HEK293 (cell line): ENCODE measurements at regions not wholly inside any gene's neighbourhood (a gene's known extent, or its start where the extent isn't known, plus 50 kb on each side); places are given as distances from the start of the nearest gene placed in this dataset.

Experiments used
- CTCF ChIA-PET: fragments of 350-600 bp; formaldehyde crosslinking; extraction: SDS; loops from one replicate; lab custom pipeline; 2021; ENCODE audit warnings: antibody characterized with exemption; lab: Yijun Ruan, JAX
- POLR2A ChIA-PET: fragments of 300-600 bp; formaldehyde crosslinking; extraction: SDS; loops from one replicate; lab custom pipeline; 2020; ENCODE audit warnings: antibody characterized with exemption, inconsistent platforms; lab: Yijun Ruan, JAX
- H3K27ac ChIP-seq: fragments of 200-500 bp; sonication (Bioruptor generic); 2 replicates; pipeline ENCODE4 v1.5.1; 2014; ENCODE audit warnings: low read depth, low read length, control low read depth, inconsistent platforms; ENCODE audit errors: extremely low read depth
- H3K36me3 ChIP-seq, 2 experiments: fragments of 200-500 bp in 1 of 2; sonication (Bioruptor generic) in 1 of 2; 1 replicate in 1 of 2; 2 replicates in 1 of 2; pipeline ENCODE4 v1.5.1; 2014 to 2017; ENCODE audit warnings: inconsistent platforms in 2 of 2, low read length in 2 of 2; ENCODE audit not compliant: control insufficient read depth in 2 of 2, insufficient read depth in 1 of 2
- H3K4me1 ChIP-seq: fragments of 200-500 bp; sonication (Bioruptor generic); 2 replicates; pipeline ENCODE4 v1.5.1; 2014; ENCODE audit warnings: mild to moderate bottlenecking, low read length, inconsistent platforms; ENCODE audit not compliant: control insufficient read depth, insufficient read depth
- H3K4me3 ChIP-seq: 2 replicates; pipeline ENCODE4 v1.5.1; 2011; ENCODE audit warnings: low read depth, mild to moderate bottlenecking, control low read depth, low read length, moderate library complexity
- H3K9me3 ChIP-seq: fragments of 200-500 bp; sonication (Bioruptor generic); 2 replicates; pipeline ENCODE4 v1.5.1; 2014; ENCODE audit warnings: low read depth, low read length, inconsistent platforms; ENCODE audit not compliant: control insufficient read depth, insufficient read depth
- EGR2 ChIP-seq: fragments of 450-650 bp; formaldehyde crosslinking; IDR thresholded peaks from 2 replicates; pipeline ENCODE4 v1.5.1; 2016; ENCODE audit warnings: low read depth, missing biosample characterization, missing genetic modification characterization
- HOXC10 ChIP-seq: sonication (generic); formaldehyde crosslinking; IDR thresholded peaks from 2 replicates; pipeline ENCODE4 v1.8.1; 2023; ENCODE audit warnings: mild to moderate bottlenecking, missing genetic modification reagents
- RBAK ChIP-seq: fragments of 450-650 bp; formaldehyde crosslinking; IDR thresholded peaks from 2 replicates; pipeline ENCODE4 v1.5.1; 2016; ENCODE audit warnings: missing biosample characterization, missing genetic modification characterization
- SP7 ChIP-seq: fragments of 450-650 bp; formaldehyde crosslinking; IDR thresholded peaks from 2 replicates; pipeline ENCODE4 v1.5.1; 2016; ENCODE audit warnings: missing biosample characterization, missing genetic modification characterization
- ZFHX2 ChIP-seq: fragments of 450-650 bp; formaldehyde crosslinking; conservative IDR thresholded peaks from 2 replicates; pipeline ENCODE4 v1.5.1; 2016; ENCODE audit warnings: missing biosample characterization, missing genetic modification characterization
- ZNF335 ChIP-seq: fragments of 450-650 bp; formaldehyde crosslinking; conservative IDR thresholded peaks from 2 replicates; pipeline ENCODE4 v1.5.1; 2016; ENCODE audit warnings: missing biosample characterization, missing genetic modification characterization
- ZNF426 ChIP-seq: fragments of 450-650 bp; formaldehyde crosslinking; IDR thresholded peaks from 2 replicates; pipeline ENCODE4 v1.5.1; 2017; ENCODE audit warnings: missing biosample characterization, missing genetic modification characterization, mild to moderate bottlenecking, inconsistent platforms, moderate library complexity
- ZNF521 ChIP-seq: fragments of 450-650 bp; formaldehyde crosslinking; IDR thresholded peaks from 2 replicates; pipeline ENCODE4 v1.5.1; 2017; ENCODE audit warnings: missing biosample characterization, mild to moderate bottlenecking, missing genetic modification characterization
- ZNF529 ChIP-seq: fragments of 450-650 bp; formaldehyde crosslinking; IDR thresholded peaks from 2 replicates; pipeline ENCODE4 v1.5.1; 2017; ENCODE audit warnings: missing genetic modification characterization, missing biosample characterization; ENCODE audit not compliant: insufficient replicate concordance
- ZNF585B ChIP-seq: fragments of 450-650 bp; formaldehyde crosslinking; IDR thresholded peaks from 2 replicates; pipeline ENCODE4 v1.5.1; 2016; ENCODE audit warnings: missing biosample characterization, missing genetic modification characterization
- ZNF623 ChIP-seq: fragments of 450-650 bp; formaldehyde crosslinking; IDR thresholded peaks from 2 replicates; pipeline ENCODE4 v1.5.1; 2016; ENCODE audit warnings: missing biosample characterization, missing genetic modification characterization
- ZNF776 ChIP-seq: fragments of 450-650 bp; formaldehyde crosslinking; IDR thresholded peaks from 2 replicates; pipeline ENCODE4 v1.5.0; 2017; ENCODE audit warnings: missing biosample characterization, missing genetic modification characterization, borderline replicate concordance
- ZNF785 ChIP-seq: fragments of 450-650 bp; formaldehyde crosslinking; IDR thresholded peaks from 2 replicates; pipeline ENCODE4 v1.5.1; 2016; ENCODE audit warnings: missing biosample characterization, missing genetic modification characterization
- TF ChIP-seq, protein P1 (sequence below): fragments of 450-650 bp; formaldehyde crosslinking; IDR thresholded peaks from 2 replicates; pipeline ENCODE4 v1.5.1; 2016; ENCODE audit warnings: missing biosample characterization, missing genetic modification characterization, low read depth
- TF ChIP-seq, protein P2 (sequence below): fragments of 450-650 bp; formaldehyde crosslinking; IDR thresholded peaks from 2 replicates; pipeline ENCODE4 v1.5.1; 2016; ENCODE audit warnings: missing biosample characterization, missing genetic modification characterization
- TF ChIP-seq, protein P3 (sequence below): fragments of 450-650 bp; formaldehyde crosslinking; IDR thresholded peaks from 2 replicates; pipeline ENCODE4 v1.5.1; 2017; ENCODE audit warnings: missing biosample characterization, mild to moderate bottlenecking, missing genetic modification characterization, moderate library complexity
- TF ChIP-seq, protein P4 (sequence below): fragments of 450-650 bp; formaldehyde crosslinking; IDR thresholded peaks from 2 replicates; pipeline ENCODE4 v1.5.1; 2017; ENCODE audit warnings: missing biosample characterization, missing genetic modification characterization

DNA sequence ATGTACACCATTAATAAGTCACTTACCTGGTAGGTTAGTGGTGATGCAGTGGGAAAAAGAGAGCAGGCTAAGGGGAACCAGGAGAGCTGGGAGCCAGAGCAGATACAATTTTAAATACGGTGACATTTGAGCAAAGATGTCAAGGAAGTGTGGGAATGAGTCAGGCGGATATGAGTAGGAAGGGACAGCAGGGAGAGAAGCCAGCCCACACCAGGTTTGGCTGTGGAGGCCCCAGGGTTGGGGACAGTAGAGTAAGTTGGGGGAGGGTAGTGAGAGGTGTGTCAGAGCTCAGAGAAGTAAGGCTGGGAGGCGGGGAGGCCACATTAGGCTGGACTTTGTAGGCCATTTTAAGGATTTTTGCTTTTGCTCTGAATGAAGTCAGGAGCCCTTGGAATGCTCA is 482.0 kb downstream of the DISC1 start:
- no peaks in the 10 kb centered on the region for H3K4me1 ChIP-seq
- TF ChIP-seq ZFHX2 (tag by site-specific recombination) (peak; percentile 50), EGR2 (peak; percentile 83), SP7 (tag by site-specific recombination) (no peak)
- no peaks in the 10 kb centered on the region for H3K9me3 ChIP-seq
- H3K36me3 ChIP-seq: no peaks in the 10 kb centered on the region
- ChIA-PET CTCF (interaction anchor here (0.6 kb wide), 1 partner anchor 92 kb away, joined by 3 read pairs; no protein-coding TSS in a partner anchor), POLR2A (no interaction called here)
- H3K4me3 ChIP-seq: no peak overlapping the region
- H3K27ac ChIP-seq: no peak overlapping the region

DNA sequence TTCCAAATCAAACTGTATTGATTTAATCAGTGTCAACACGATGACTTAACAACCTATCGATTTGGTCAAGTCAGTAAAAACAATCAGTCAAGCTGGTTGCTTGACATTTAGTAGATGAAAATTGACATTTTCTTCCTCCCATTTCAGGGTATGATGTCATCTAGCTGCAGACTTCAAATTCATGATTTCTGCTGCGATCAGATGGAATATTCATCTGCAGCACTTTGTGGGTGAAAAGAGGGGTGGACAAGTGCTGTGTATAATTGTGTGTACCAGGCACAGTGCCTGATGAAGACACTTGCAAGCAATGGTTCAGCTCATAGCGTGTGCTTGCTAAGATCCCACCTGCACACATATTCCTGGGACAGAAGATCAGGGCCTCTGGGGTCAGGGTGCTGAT is 479.8 kb downstream of the DISC1 start:
- no peak overlapping the region for H3K4me3 ChIP-seq
- TF ChIP-seq ZNF335 (tag by site-specific recombination): no peak
- no peak for TF ChIP-seq ZNF785 (tag by site-specific recombination)
- no peak for TF ChIP-seq ZNF585B (tag by site-specific recombination)
- TF ChIP-seq, protein P1, sequence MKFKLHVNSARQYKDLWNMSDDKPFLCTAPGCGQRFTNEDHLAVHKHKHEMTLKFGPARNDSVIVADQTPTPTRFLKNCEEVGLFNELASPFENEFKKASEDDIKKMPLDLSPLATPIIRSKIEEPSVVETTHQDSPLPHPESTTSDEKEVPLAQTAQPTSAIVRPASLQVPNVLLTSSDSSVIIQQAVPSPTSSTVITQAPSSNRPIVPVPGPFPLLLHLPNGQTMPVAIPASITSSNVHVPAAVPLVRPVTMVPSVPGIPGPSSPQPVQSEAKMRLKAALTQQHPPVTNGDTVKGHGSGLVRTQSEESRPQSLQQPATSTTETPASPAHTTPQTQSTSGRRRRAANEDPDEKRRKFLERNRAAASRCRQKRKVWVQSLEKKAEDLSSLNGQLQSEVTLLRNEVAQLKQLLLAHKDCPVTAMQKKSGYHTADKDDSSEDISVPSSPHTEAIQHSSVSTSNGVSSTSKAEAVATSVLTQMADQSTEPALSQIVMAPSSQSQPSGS (tag by site-specific recombination): peak; percentile 43; the same call in 1 of the 2 replicates
- no peak for TF ChIP-seq ZNF529 (tag by site-specific recombination)
- TF ChIP-seq ZNF521: no peak
- TF ChIP-seq, protein P2, sequence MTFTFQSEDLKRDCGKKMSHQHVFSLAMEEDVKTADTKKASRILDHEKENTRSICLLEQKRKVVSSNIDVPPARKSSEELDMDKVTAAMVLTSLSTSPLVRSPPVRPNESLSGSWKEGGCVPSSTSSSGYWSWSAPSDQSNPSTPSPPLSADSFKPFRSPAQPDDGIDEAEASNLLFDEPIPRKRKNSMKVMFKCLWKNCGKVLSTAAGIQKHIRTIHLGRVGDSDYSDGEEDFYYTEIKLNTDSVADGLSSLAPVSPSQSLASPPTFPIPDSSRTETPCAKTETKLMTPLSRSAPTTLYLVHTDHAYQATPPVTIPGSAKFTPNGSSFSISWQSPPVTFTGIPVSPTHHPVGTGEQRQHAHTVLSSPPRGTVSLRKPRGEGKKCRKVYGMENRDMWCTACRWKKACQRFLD (tag by site-specific recombination): no peak
- no peaks in the 10 kb centered on the region for H3K36me3 ChIP-seq
- H3K27ac ChIP-seq: no peak overlapping the region
- H3K9me3 ChIP-seq: no peaks in the 10 kb centered on the region
- POLR2A ChIA-PET: no interaction called here
- CTCF ChIA-PET: interaction anchor here (0.7 to 1.4 kb wide), 2 partner anchors 11 to 572 kb away, joined by 3 to 5 read pairs; no protein-coding TSS in a partner anchor
- no peaks in the 10 kb centered on the region for H3K4me1 ChIP-seq

DNA sequence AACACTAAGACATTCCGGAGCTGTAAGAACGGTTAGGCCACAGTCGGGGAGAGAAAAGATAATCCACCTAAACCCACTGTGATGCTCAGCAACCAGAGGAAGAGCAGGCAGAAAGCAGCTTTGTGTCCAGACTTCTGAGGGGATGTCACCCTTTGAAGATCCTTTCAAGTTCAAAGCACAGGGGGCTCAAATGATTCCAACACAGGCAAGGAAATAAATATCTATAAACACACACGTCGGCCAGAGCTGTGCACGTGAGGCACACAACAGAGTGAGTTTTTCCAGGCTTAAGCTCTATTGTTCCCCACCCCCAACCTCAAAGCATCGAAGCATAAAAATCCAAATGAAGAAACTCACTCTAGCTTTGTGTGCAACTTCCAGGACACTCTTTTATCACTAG is 479.0 kb downstream of the DISC1 start:
- no peaks in the 10 kb centered on the region for H3K9me3 ChIP-seq
- H3K36me3 ChIP-seq: no peaks in the 10 kb centered on the region
- TF ChIP-seq ZNF623 (no peak), RBAK (no peak), HOXC10 (CRISPR knock-in tag) (no peak), ZNF426 (no peak), ZNF776 (tag by site-specific recombination) (no peak)
- TF ChIP-seq, protein P3, sequence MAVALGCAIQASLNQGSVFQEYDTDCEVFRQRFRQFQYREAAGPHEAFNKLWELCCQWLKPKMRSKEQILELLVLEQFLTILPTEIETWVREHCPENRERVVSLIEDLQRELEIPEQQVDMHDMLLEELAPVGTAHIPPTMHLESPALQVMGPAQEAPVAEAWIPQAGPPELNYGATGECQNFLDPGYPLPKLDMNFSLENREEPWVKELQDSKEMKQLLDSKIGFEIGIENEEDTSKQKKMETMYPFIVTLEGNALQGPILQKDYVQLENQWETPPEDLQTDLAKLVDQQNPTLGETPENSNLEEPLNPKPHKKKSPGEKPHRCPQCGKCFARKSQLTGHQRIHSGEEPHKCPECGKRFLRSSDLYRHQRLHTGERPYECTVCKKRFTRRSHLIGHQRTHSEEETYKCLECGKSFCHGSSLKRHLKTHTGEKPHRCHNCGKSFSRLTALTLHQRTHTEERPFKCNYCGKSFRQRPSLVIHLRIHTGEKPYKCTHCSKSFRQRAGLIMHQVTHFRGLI: no peak
- TF ChIP-seq, protein P4, sequence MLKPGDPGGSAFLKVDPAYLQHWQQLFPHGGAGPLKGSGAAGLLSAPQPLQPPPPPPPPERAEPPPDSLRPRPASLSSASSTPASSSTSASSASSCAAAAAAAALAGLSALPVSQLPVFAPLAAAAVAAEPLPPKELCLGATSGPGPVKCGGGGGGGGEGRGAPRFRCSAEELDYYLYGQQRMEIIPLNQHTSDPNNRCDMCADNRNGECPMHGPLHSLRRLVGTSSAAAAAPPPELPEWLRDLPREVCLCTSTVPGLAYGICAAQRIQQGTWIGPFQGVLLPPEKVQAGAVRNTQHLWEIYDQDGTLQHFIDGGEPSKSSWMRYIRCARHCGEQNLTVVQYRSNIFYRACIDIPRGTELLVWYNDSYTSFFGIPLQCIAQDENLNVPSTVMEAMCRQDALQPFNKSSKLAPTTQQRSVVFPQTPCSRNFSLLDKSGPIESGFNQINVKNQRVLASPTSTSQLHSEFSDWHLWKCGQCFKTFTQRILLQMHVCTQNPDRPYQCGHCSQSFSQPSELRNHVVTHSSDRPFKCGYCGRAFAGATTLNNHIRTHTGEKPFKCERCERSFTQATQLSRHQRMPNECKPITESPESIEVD (tag by site-specific recombination): no peak
- ChIA-PET CTCF (interaction anchor here (0.6 to 1.4 kb wide), 2 partner anchors 12 to 238 kb away, joined by 3 to 5 read pairs; no protein-coding TSS in a partner anchor), POLR2A (no interaction called here)
- no peak overlapping the region for H3K27ac ChIP-seq
- no peaks in the 10 kb centered on the region for H3K4me1 ChIP-seq
- H3K4me3 ChIP-seq: no peak overlapping the region
